Hepatocyte (in vitro differentiated cells): ENCODE measurements at regions not wholly inside any gene's neighbourhood (a gene's known extent, or its start where the extent isn't known, plus 50 kb on each side); places are given as distances from the start of the nearest gene placed in this dataset.

Experiments
- DNase-seq: peaks from one replicate; pipeline ENCODE4 v3.0.0-alpha.2; 2016; ENCODE audit warnings: low spot score
- H2AFZ ChIP-seq: fragments of 200-600 bp; sonication (generic); 2 replicates; pipeline ENCODE4 v1.6.0; 2016; ENCODE audit warnings: antibody characterized with exemption, mild to moderate bottlenecking
- H3K27ac ChIP-seq: fragments of 200-600 bp; sonication (generic); 2 replicates; pipeline ENCODE4 v1.5.1; 2016; ENCODE audit warnings: mild to moderate bottlenecking
- H3K27me3 ChIP-seq: fragments of 200-600 bp; sonication (generic); 2 replicates; pipeline ENCODE4 v1.6.1; 2016
- H3K36me3 ChIP-seq: fragments of 200-600 bp; sonication (generic); replicated peaks from 2 replicates; pipeline ENCODE4 v1.5.1; 2016; ENCODE audit warnings: low read depth; ENCODE audit not compliant: insufficient read depth
- H3K4me1 ChIP-seq: fragments of 200-600 bp; sonication (generic); 2 replicates; pipeline ENCODE4 v1.5.1; 2016; ENCODE audit warnings: mild to moderate bottlenecking, moderate library complexity; ENCODE audit not compliant: insufficient read depth
- H3K4me2 ChIP-seq: fragments of 200-600 bp; sonication (generic); 2 replicates; pipeline ENCODE4 v1.6.0; 2016
- H3K4me3 ChIP-seq: fragments of 200-600 bp; sonication (generic); 2 replicates; pipeline ENCODE4 v1.5.1; 2016; ENCODE audit warnings: mild to moderate bottlenecking
- H3K79me2 ChIP-seq: fragments of 200-600 bp; sonication (generic); 2 replicates; pipeline ENCODE4 v1.6.0; 2017; ENCODE audit warnings: mild to moderate bottlenecking
- H3K9me2 ChIP-seq: fragments of 200-600 bp; sonication (generic); replicated peaks from 2 replicates; pipeline ENCODE4 v1.6.0; 2017; ENCODE audit warnings: mild to moderate bottlenecking; ENCODE audit not compliant: insufficient read depth
- H3K9me3 ChIP-seq: fragments of 200-600 bp; sonication (generic); 2 replicates; pipeline ENCODE4 v1.5.1; 2016; ENCODE audit warnings: low read depth, mild to moderate bottlenecking
- H4K20me1 ChIP-seq: fragments of 200-600 bp; sonication (generic); 2 replicates; pipeline ENCODE4 v1.6.0; 2016; ENCODE audit warnings: mild to moderate bottlenecking; ENCODE audit not compliant: insufficient read depth, poor library complexity, severe bottlenecking
- CTCF ChIP-seq: fragments of 200-600 bp; sonication (generic); IDR thresholded peaks from 2 replicates; pipeline ENCODE4 v1.5.1; 2016; ENCODE audit warnings: antibody characterized with exemption, mild to moderate bottlenecking; ENCODE audit not compliant: poor library complexity
- EZH2 ChIP-seq: fragments of 200-600 bp; sonication (generic); IDR thresholded peaks from 2 replicates; pipeline ENCODE4 v1.6.1; 2016; ENCODE audit warnings: antibody characterized with exemption, mild to moderate bottlenecking, borderline replicate concordance
- EZH2phosphoT487 ChIP-seq: fragments of 200-600 bp; sonication (generic); IDR thresholded peaks from one replicate; pipeline ENCODE4 v1.6.1; 2018; ENCODE audit warnings: antibody characterized with exemption, mild to moderate bottlenecking, low read depth, moderate library complexity; ENCODE audit not compliant: unreplicated experiment, severe bottlenecking
- WGBS: methylation state at CpG from one replicate; pipeline ENCODE4 v1.1.6; 2016; ENCODE audit warnings: low lambda C conversion rate; ENCODE audit errors: missing lambda C conversion rate; 5-methylcytosine and 5-hydroxymethylcytosine counted together

GRCh38 chr6:114718716-114719270 is 376.0 kb upstream of the HS3ST5 start:
- Histone ChIP-seq H3K4me2 (no peak overlapping the region), H3K36me3 (no peaks in the 10 kb centered on the region), H3K9me2 (no peaks in the 10 kb centered on the region), H3K79me2 (no peaks in the 10 kb centered on the region), H4K20me1 (no peaks in the 10 kb centered on the region), H3K27ac (no peak overlapping the region), H3K27me3 (no peaks in the 10 kb centered on the region), H3K4me3 (no peak overlapping the region), H3K4me1 (no peaks in the 10 kb centered on the region), H2AFZ (no peak overlapping the region), H3K9me3 (no peaks in the 10 kb centered on the region)
- TF ChIP-seq EZH2phosphoT487, result no peak
- TF ChIP-seq CTCF, result no peak
- no peak for TF ChIP-seq EZH2
- DNase-seq, result no peak
- 63% methylated on average over 2 of the region's 2 CpGs for WGBS

- Histone ChIP-seq H3K27me3 (no peaks in the 10 kb centered on the region), H3K4me1 (no peaks in the 10 kb centered on the region), H3K9me2 (no peaks in the 10 kb centered on the region), H3K4me3 (no peak overlapping the region), H4K20me1 (no peaks in the 10 kb centered on the region), H3K27ac (no peak overlapping the region), H3K79me2 (no peaks in the 10 kb centered on the region), H3K4me2 (no peak overlapping the region), H3K36me3 (no peaks in the 10 kb centered on the region), H2AFZ (no peak overlapping the region), H3K9me3 (no peaks in the 10 kb centered on the region)
- TF ChIP-seq EZH2phosphoT487 (no peak), EZH2 (no peak), CTCF (no peak)
- 46% methylated on average over 3 of the region's 3 CpGs for WGBS
- no peak for DNase-seq
Observed at GRCh38 chr6:114718186-114718585, 375.4 kb upstream of the HS3ST5 start.

- H2AFZ ChIP-seq, result no peak overlapping the region
- H3K4me2 ChIP-seq, result no peak overlapping the region
- H3K4me1 ChIP-seq, result no peaks in the 10 kb centered on the region
- H3K27me3 ChIP-seq, result no peaks in the 10 kb centered on the region
- no peak overlapping the region for H3K27ac ChIP-seq
- 62% methylated on average over 3 of the region's 3 CpGs for WGBS
- H3K9me2 ChIP-seq, result no peaks in the 10 kb centered on the region
- no peaks in the 10 kb centered on the region for H3K79me2 ChIP-seq
- no peak overlapping the region for H3K4me3 ChIP-seq
- H3K36me3 ChIP-seq, result no peaks in the 10 kb centered on the region
- TF ChIP-seq EZH2phosphoT487, result no peak
- TF ChIP-seq EZH2, result no peak
- TF ChIP-seq CTCF, result no peak
- H3K9me3 ChIP-seq, result no peaks in the 10 kb centered on the region
- no peaks in the 10 kb centered on the region for H4K20me1 ChIP-seq
- no peak for DNase-seq
Observed at GRCh38 chr6:114714836-114715507, 372.1 kb upstream of the HS3ST5 start.
